IPS DF 19.7 (cell line): ENCODE measurements at regions not wholly inside any gene's neighbourhood (a gene's known extent, or its start where the extent isn't known, plus 50 kb on each side); places are given as distances from the start of the nearest gene placed in this dataset.

Source experiments
- DNase-seq: peaks from one replicate; pipeline ENCODE4 v3.0.0-alpha.2; 2013; ENCODE audit warnings: low read depth, low spot score

GRCh38 chr2:118665784-118666529, 181.5 kb downstream of the EN1 start:
- no peak for DNase-seq

GRCh38 chr2:118661179-118661578, 186.3 kb downstream of the EN1 start:
- DNase-seq = no peak

GRCh38 chr2:118658596-118659198, 188.8 kb downstream of the EN1 start:
- no peak for DNase-seq

- DNase-seq = no peak
These were observed 190.0 kb downstream of the EN1 start for GRCh38 chr2:118657466-118657865.

GRCh38 chr2:118654945-118655344, 192.5 kb downstream of the EN1 start:
- no peak for DNase-seq

- no peak for DNase-seq
These were observed 197.1 kb downstream of the EN1 start for GRCh38 chr2:118650327-118650726.

GRCh38 chr2:118645876-118646275, 201.6 kb downstream of the EN1 start:
- DNase-seq = no peak

- DNase-seq = no peak
These were observed 203.3 kb downstream of the EN1 start for GRCh38 chr2:118644190-118644589.

GRCh38 chr2:118643294-118643693, 204.2 kb downstream of the EN1 start:
- DNase-seq = no peak

- DNase-seq = no peak
These were observed 204.9 kb downstream of the EN1 start for GRCh38 chr2:118642501-118642900.

- DNase-seq = no peak
These were observed 205.7 kb downstream of the EN1 start for GRCh38 chr2:118641711-118642110.

- DNase-seq = no peak
These were observed 208.1 kb downstream of the EN1 start for GRCh38 chr2:118639371-118639770.

GRCh38 chr2:118638453-118638852, 209.0 kb downstream of the EN1 start:
- no peak for DNase-seq

GRCh38 chr2:118635891-118636290, 211.6 kb downstream of the EN1 start:
- DNase-seq = no peak

- no peak for DNase-seq
These were observed 212.6 kb downstream of the EN1 start for GRCh38 chr2:118634876-118635275.

GRCh38 chr2:118633371-118634018, 214.0 kb downstream of the EN1 start:
- DNase-seq = no peak

GRCh38 chr2:118632921-118633320, 214.5 kb downstream of the EN1 start:
- no peak for DNase-seq

GRCh38 chr2:118627156-118627555, 220.3 kb downstream of the EN1 start:
- no peak for DNase-seq

GRCh38 chr2:118622913-118623312, 224.5 kb downstream of the EN1 start:
- DNase-seq = no peak

- DNase-seq = no peak
These were observed 225.3 kb downstream of the EN1 start for GRCh38 chr2:118622108-118622507.

- DNase-seq = no peak
These were observed 229.2 kb downstream of the EN1 start for GRCh38 chr2:118618279-118618678.

GRCh38 chr2:118616432-118616831, 231.0 kb downstream of the EN1 start:
- no peak for DNase-seq

- no peak for DNase-seq
These were observed 232.6 kb downstream of the EN1 start for GRCh38 chr2:118614841-118615271.
